Skeletal muscle satellite cell (primary cell): ENCODE measurements at regions not wholly inside any gene's neighbourhood (a gene's known extent, or its start where the extent isn't known, plus 50 kb on each side); places are given as distances from the start of the nearest gene placed in this dataset.

Source experiments
- H3K27me3 ChIP-seq: 2 replicates; pipeline ENCODE4 v1.7.0; 2013; ENCODE audit warnings: low read length; ENCODE audit not compliant: control insufficient read depth, insufficient read depth
- H3K36me3 ChIP-seq: 2 replicates; pipeline ENCODE4 v1.7.0; 2013; ENCODE audit warnings: mild to moderate bottlenecking, control low read depth, low read length; ENCODE audit not compliant: insufficient read depth
- H3K4me1 ChIP-seq: 2 replicates; pipeline ENCODE4 v1.7.0; 2013; ENCODE audit warnings: low read length; ENCODE audit not compliant: control insufficient read depth, insufficient read depth
- H3K4me2 ChIP-seq: 2 replicates; pipeline ENCODE4 v1.7.0; 2013; ENCODE audit warnings: mild to moderate bottlenecking, low read length
- H3K4me3 ChIP-seq: 2 replicates; pipeline ENCODE4 v1.7.0; 2013; ENCODE audit warnings: low read length
- H3K9ac ChIP-seq: 2 replicates; pipeline ENCODE4 v1.7.0; 2013; ENCODE audit warnings: mild to moderate bottlenecking, low read depth, low read length, moderate library complexity
- H3K9me3 ChIP-seq: replicated peaks from 2 replicates; pipeline ENCODE4 v1.7.0; 2013; ENCODE audit warnings: mild to moderate bottlenecking, control low read depth, low read length

DNA sequence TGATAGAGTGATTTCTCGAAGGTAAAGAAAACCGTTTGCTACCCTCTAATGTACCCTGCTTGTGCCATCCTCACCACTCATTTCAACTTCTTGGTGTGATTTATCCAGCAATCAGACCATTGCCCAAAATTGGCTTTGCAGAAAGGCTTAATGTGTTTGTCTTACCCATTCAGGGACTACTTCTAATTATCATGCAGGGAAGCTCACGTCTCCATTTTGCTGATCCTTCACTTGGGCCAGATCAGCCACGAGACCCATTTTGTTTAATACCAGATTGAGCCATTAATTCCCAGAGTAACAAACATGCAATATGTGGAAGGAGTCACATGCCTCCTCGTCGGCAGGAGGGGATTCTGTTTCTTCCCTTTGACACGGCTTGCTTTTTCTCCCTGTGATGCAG, 51.1 kb upstream of the CRY1 start:
- H3K4me2 ChIP-seq: no peak overlapping the region
- H3K36me3 ChIP-seq: no peaks in the 10 kb centered on the region
- H3K27me3 ChIP-seq: peaks cover 5% of the 10 kb centered on the region
- H3K4me1 ChIP-seq: no peaks in the 10 kb centered on the region
- no peak overlapping the region for H3K4me3 ChIP-seq
- H3K9ac ChIP-seq: no peak overlapping the region
- no peaks in the 10 kb centered on the region for H3K9me3 ChIP-seq

- Histone ChIP-seq H3K4me1 (no peaks in the 10 kb centered on the region), H3K27me3 (peaks cover 5% of the 10 kb centered on the region), H3K4me2 (no peak overlapping the region), H3K36me3 (no peaks in the 10 kb centered on the region), H3K4me3 (no peak overlapping the region), H3K9ac (no peak overlapping the region), H3K9me3 (no peaks in the 10 kb centered on the region)
Measured at GRCh38 chr12:107144990-107145389, 51.6 kb upstream of the CRY1 start.

DNA sequence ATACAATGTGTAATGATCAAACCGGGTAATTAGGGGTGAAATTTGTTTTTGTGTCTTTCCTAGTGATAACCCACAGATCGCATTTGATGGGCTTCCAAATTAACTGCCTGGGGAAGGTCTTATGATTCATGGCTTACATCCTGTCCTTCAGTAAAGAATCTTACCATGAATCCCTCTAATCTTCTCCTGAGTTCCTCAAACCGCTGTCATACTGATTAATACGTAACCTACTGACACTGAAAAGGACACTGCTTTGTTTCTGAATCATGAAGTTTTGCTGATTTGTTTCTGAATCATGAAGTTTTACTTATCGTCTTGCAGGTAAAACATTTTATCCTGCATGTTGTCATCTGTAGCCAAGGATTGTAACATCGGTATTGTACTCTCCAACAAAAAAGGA, 52.0 kb upstream of the CRY1 start:
- Histone ChIP-seq H3K9me3 (no peaks in the 10 kb centered on the region), H3K4me1 (no peaks in the 10 kb centered on the region), H3K27me3 (peaks cover 5% of the 10 kb centered on the region), H3K4me3 (no peak overlapping the region), H3K9ac (no peak overlapping the region), H3K36me3 (no peaks in the 10 kb centered on the region), H3K4me2 (no peak overlapping the region)

DNA sequence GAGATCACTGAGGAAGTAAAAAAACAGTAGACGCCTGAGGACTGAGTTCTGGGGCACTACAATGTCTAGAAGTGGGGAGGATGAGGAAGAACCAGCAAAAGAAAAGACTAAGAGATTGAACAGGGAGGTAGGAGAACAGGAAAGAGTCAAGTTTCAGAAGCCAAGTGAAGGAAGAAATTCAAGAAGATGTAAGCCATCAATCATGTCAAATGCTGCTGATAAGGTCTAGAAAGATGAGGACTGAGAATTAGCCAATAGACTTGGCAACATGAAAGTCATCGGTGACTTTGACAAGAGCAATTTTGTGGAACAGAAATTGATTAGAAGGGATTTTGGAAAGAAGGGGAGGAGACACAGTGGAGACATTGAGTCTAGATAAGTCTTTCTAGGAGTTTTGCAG, 54.8 kb upstream of the CRY1 start:
- H3K36me3 ChIP-seq: no peaks in the 10 kb centered on the region
- H3K4me3 ChIP-seq: no peak overlapping the region
- no peaks in the 10 kb centered on the region for H3K9me3 ChIP-seq
- H3K27me3 ChIP-seq: peaks cover 5% of the 10 kb centered on the region
- H3K4me2 ChIP-seq: no peak overlapping the region
- H3K9ac ChIP-seq: no peak overlapping the region
- H3K4me1 ChIP-seq: no peaks in the 10 kb centered on the region

DNA sequence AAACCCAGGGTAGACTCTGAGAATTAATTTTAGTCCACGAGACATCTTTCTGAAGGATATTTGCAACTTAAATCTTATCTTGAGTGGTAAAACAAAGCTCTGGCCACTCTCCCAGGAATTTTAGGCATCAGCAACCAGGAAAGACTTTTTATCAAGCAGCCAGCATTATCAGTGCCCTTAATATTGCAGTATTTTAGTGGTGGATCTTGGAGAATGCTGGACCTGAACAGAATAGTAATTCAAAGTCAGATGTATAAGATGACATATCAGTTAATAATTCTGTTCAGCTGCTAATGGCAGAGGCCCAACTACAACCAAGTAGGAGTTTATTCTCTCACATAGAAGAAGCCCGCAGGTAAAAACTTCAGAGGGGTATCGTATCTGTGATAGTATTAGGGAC, 59.0 kb upstream of the CRY1 start:
- Histone ChIP-seq H3K36me3 (no peaks in the 10 kb centered on the region), H3K9me3 (no peaks in the 10 kb centered on the region), H3K4me3 (no peak overlapping the region), H3K27me3 (peaks cover 5% of the 10 kb centered on the region), H3K9ac (no peak overlapping the region), H3K4me2 (no peak overlapping the region), H3K4me1 (no peaks in the 10 kb centered on the region)

DNA sequence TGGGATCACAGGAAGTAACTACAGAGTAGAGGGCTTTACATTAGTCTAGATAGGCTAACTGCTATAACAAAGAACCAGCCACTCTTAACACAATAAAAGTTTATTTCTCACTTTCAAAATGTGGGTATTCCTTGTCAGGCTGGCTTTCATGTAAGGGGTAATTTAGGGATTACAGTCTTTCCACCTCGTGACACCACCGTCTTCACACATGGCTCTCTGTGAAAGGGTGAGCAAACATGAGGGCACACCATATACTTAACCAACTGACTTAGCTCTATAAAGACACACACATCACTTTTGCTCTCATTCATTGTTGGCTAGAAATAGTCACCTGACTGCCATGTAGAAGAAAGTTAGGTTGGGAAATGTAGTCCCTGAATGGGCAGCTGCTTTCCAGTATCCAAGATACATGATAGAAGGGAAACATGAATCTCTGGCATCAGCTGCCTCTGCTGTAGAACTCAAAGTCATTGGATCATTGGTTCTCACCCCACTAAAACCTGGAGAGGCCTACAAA, 66.1 kb upstream of the CRY1 start:
- Histone ChIP-seq H3K4me3 (no peak overlapping the region), H3K36me3 (no peaks in the 10 kb centered on the region), H3K4me2 (no peak overlapping the region), H3K9me3 (no peaks in the 10 kb centered on the region), H3K9ac (no peak overlapping the region), H3K4me1 (no peaks in the 10 kb centered on the region), H3K27me3 (no peaks in the 10 kb centered on the region)

DNA sequence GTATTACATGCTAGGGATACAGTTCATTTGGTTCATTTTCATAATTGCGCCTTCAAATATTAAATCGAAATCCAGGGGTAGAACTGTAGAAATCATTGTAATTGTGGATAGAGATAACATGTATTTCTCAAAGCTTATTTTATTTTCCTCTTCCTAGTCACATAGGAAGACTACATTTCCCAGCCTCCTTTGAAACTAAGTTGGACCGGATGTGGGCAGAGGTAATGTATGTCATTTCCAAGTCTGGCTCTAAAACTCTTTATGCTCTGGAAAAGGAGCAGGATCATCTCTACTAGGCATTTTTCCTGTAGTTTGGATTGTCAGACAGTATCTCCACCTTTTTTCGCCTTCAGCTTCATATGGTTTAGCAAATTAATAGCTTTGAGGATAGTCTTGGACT, 70.1 kb upstream of the CRY1 start:
- Histone ChIP-seq H3K4me2 (no peak overlapping the region), H3K9me3 (no peaks in the 10 kb centered on the region), H3K36me3 (no peaks in the 10 kb centered on the region), H3K9ac (no peak overlapping the region), H3K27me3 (no peaks in the 10 kb centered on the region), H3K4me3 (no peak overlapping the region), H3K4me1 (no peaks in the 10 kb centered on the region)

GRCh38 chr12:107164392-107164791, 71.0 kb upstream of the CRY1 start:
- Histone ChIP-seq H3K4me3 (no peak overlapping the region), H3K36me3 (no peaks in the 10 kb centered on the region), H3K9me3 (no peaks in the 10 kb centered on the region), H3K27me3 (no peaks in the 10 kb centered on the region), H3K9ac (no peak overlapping the region), H3K4me2 (no peak overlapping the region), H3K4me1 (no peaks in the 10 kb centered on the region)

GRCh38 chr12:107165581-107165980, 72.2 kb upstream of the CRY1 start:
- Histone ChIP-seq H3K9me3 (no peaks in the 10 kb centered on the region), H3K27me3 (no peaks in the 10 kb centered on the region), H3K36me3 (no peaks in the 10 kb centered on the region), H3K4me1 (no peaks in the 10 kb centered on the region), H3K4me2 (no peak overlapping the region), H3K4me3 (no peak overlapping the region), H3K9ac (no peak overlapping the region)

DNA sequence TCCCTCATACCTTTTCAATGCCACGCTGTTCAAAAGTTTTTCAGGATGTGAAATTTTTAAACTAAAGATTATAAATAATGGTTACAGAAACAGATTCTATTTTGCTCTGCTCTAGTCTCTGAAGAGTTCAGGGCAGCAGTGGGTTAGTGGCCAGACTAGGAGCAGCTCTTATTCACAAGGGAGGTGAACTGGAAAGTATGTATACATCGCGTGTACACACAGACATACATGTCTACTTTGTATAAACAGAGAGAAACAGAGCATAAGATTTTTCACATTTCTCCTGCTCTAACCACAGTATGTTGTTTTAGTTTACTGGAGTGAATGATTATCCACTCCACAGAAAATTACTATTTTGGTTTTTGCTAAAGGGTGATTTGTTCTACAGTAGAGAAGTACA, 74.4 kb upstream of the CRY1 start:
- Histone ChIP-seq H3K27me3 (no peaks in the 10 kb centered on the region), H3K9ac (no peak overlapping the region), H3K9me3 (no peaks in the 10 kb centered on the region), H3K36me3 (no peaks in the 10 kb centered on the region), H3K4me3 (no peak overlapping the region), H3K4me1 (no peaks in the 10 kb centered on the region), H3K4me2 (no peak overlapping the region)

- H3K27me3 ChIP-seq: peaks cover 3% of the 10 kb centered on the region
Measured at GRCh38 chr12:107169200-107169599, 75.9 kb upstream of the CRY1 start.

DNA sequence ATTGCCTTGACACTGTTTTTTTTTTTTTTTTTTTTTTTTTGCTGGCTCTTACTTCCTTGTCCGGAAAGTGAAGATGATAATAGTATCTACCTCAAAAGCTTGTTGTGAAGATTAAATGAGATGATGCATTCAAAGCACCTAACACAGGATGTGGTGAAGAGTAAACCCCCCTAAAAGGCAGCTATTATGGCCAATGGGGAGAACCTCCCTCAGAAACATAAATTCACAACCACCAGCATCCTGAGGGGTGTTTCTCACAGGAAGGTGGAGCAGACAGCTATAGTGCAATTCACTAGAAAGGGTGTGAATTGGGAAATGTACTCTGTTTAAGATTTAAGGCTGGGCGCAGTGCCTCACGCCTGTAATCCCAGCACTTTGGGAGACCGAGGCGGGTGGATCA, 85.4 kb upstream of the CRY1 start:
- Histone ChIP-seq H3K36me3 (no peaks in the 10 kb centered on the region), H3K9me3 (no peaks in the 10 kb centered on the region), H3K4me1 (no peaks in the 10 kb centered on the region), H3K4me3 (no peak overlapping the region), H3K9ac (no peak overlapping the region), H3K27me3 (peaks cover 13% of the 10 kb centered on the region), H3K4me2 (no peak overlapping the region)

More at GRCh38 chr12:107169200-107169599, 75.9 kb upstream of the CRY1 start:
- no peaks in the 10 kb centered on the region for H3K9me3 ChIP-seq
- H3K36me3 ChIP-seq: no peaks in the 10 kb centered on the region
- H3K4me2 ChIP-seq: no peak overlapping the region
- no peak overlapping the region for H3K9ac ChIP-seq
- H3K4me3 ChIP-seq: no peak overlapping the region
- H3K4me1 ChIP-seq: no peaks in the 10 kb centered on the region
